Chondrocyte (in vitro differentiated cells): ENCODE measurements at regions not wholly inside any gene's neighbourhood (a gene's known extent, or its start where the extent isn't known, plus 50 kb on each side); places are given as distances from the start of the nearest gene placed in this dataset.

Experiments used
- DNase-seq: peaks from one replicate; pipeline ENCODE4 v3.0.0; 2021; ENCODE audit warnings: mixed read lengths, low spot score
- H3K27ac Mint-ChIP-seq: one replicate; pipeline ENCODE4 v1.8.0; 2021; ENCODE audit warnings: mild to moderate bottlenecking, moderate library complexity, mixed read lengths; ENCODE audit not compliant: unreplicated experiment
- H3K27me3 Mint-ChIP-seq: 2 replicates; pipeline ENCODE4 v1.8.0; 2021; ENCODE audit warnings: low read depth, mixed read lengths
- H3K36me3 Mint-ChIP-seq: 2 replicates; pipeline ENCODE4 v1.8.0; 2021; ENCODE audit warnings: low read depth, mixed read lengths
- H3K4me1 Mint-ChIP-seq: 2 replicates; pipeline ENCODE4 v1.8.0; 2021; ENCODE audit warnings: low read depth, mild to moderate bottlenecking, mixed read lengths
- H3K4me3 Mint-ChIP-seq: one replicate; pipeline ENCODE4 v1.8.0; 2021; ENCODE audit warnings: mild to moderate bottlenecking, moderate library complexity, mixed read lengths; ENCODE audit not compliant: unreplicated experiment
- H3K9me3 Mint-ChIP-seq: 2 replicates; pipeline ENCODE4 v1.8.0; 2021; ENCODE audit warnings: low read depth, mixed read lengths
- CTCF ChIP-seq: fragments of 200-600 bp; sonication (generic); IDR thresholded peaks from 2 replicates; pipeline ENCODE4 v1.5.0; 2021; ENCODE audit warnings: antibody characterized with exemption, mild to moderate bottlenecking, moderate library complexity

- Mint-ChIP-seq H3K27ac (no peak overlapping the region), H3K27me3 (peaks cover 19% of the 10 kb centered on the region), H3K9me3 (no peaks in the 10 kb centered on the region), H3K4me3 (no peak overlapping the region), H3K4me1 (no peaks in the 10 kb centered on the region), H3K36me3 (no peaks in the 10 kb centered on the region)
- no peak for DNase-seq
- no peak for TF ChIP-seq CTCF
Measured at GRCh38 chr1:96025062-96025461, 696.5 kb upstream of the PTBP2 start.

- peak; percentile 82 for DNase-seq
- Mint-ChIP-seq H3K9me3 (no peaks in the 10 kb centered on the region), H3K4me3 (no peak overlapping the region), H3K4me1 (no peaks in the 10 kb centered on the region), H3K27me3 (peaks cover 10% of the 10 kb centered on the region), H3K27ac (no peak overlapping the region), H3K36me3 (no peaks in the 10 kb centered on the region)
- no peak for TF ChIP-seq CTCF
Measured at GRCh38 chr1:96028071-96028470, 693.5 kb upstream of the PTBP2 start.

- Mint-ChIP-seq H3K27ac (no peak overlapping the region), H3K36me3 (no peaks in the 10 kb centered on the region), H3K4me1 (no peaks in the 10 kb centered on the region), H3K9me3 (no peaks in the 10 kb centered on the region), H3K27me3 (peaks cover 3% of the 10 kb centered on the region), H3K4me3 (no peak overlapping the region)
- no peak for DNase-seq
- TF ChIP-seq CTCF = no peak
Measured at GRCh38 chr1:96030312-96030711, 691.3 kb upstream of the PTBP2 start.

- no peak for TF ChIP-seq CTCF
- H3K9me3 Mint-ChIP-seq = no peaks in the 10 kb centered on the region
- H3K27me3 Mint-ChIP-seq = peaks cover 16% of the 10 kb centered on the region
- H3K4me1 Mint-ChIP-seq = no peaks in the 10 kb centered on the region
- DNase-seq = no peak
- H3K27ac Mint-ChIP-seq = no peak overlapping the region
- H3K4me3 Mint-ChIP-seq = no peak overlapping the region
- H3K36me3 Mint-ChIP-seq = no peaks in the 10 kb centered on the region
Measured at GRCh38 chr1:96034006-96034405, 687.6 kb upstream of the PTBP2 start.

- Mint-ChIP-seq H3K36me3 (no peaks in the 10 kb centered on the region), H3K4me1 (no peaks in the 10 kb centered on the region), H3K27ac (no peak overlapping the region), H3K27me3 (peaks cover 14% of the 10 kb centered on the region), H3K9me3 (no peaks in the 10 kb centered on the region), H3K4me3 (no peak overlapping the region)
- no peak for DNase-seq
- TF ChIP-seq CTCF = no peak
Measured at GRCh38 chr1:96036763-96037162, 684.8 kb upstream of the PTBP2 start.
